Fibroblast of skin of left quadriceps (primary cell): ENCODE measurements at regions not wholly inside any gene's neighbourhood (a gene's known extent, or its start where the extent isn't known, plus 50 kb on each side); places are given as distances from the start of the nearest gene placed in this dataset.

Experiments
- DNase-seq, 2 experiments: peaks; one replicate each; pipeline ENCODE4 v3.0.0-alpha.2; 2013; ENCODE audit warnings: low read depth in 2 of 2

DNA sequence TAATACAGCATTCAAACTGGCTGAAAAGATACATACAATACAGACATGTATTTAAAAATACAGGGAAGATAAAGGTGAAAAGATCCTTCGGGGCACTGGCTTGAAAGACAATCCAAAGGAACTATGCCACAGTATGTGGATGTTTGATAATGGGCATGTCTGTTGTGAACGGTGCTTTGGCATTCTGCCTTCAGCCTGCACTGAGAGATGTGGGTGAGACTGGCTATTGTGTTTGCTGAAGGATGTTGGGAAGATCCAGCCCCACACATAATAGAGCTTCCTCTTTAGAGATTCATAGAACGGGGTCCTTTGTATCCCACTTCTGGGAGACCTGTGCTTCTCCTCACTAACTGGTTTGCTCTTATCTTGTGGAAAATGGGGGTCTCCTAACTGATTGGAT, 65.1 kb upstream of the CXCR4 start:
- DNase-seq = no peak

- DNase-seq = no peak
Observed at GRCh38 chr2:136182315-136182714, 64.4 kb upstream of the CXCR4 start.

- no peak for DNase-seq
Observed at GRCh38 chr2:136179602-136179975, 61.6 kb upstream of the CXCR4 start.

GRCh38 chr2:136178941-136179601, 61.1 kb upstream of the CXCR4 start:
- DNase-seq = no peak

DNA sequence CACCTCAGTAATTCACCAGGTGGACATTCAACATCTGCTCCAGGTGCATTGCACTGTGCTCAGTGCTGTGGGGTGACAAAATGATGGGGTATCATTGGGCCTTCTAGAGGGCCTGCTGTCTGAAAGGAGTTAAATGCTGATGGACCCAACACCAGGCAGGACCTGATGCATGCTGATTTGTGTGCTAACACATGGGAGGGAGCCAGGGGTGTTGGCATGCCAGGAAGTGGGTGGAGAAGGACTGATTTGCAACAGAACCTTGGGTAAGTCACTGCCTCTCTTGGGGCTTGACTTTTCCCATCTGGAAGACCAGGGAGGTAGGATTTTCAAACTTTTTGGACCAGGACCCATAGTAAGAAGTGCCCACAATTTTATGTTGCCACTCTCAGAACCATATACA, 57.9 kb upstream of the CXCR4 start:
- no peak for DNase-seq

DNA sequence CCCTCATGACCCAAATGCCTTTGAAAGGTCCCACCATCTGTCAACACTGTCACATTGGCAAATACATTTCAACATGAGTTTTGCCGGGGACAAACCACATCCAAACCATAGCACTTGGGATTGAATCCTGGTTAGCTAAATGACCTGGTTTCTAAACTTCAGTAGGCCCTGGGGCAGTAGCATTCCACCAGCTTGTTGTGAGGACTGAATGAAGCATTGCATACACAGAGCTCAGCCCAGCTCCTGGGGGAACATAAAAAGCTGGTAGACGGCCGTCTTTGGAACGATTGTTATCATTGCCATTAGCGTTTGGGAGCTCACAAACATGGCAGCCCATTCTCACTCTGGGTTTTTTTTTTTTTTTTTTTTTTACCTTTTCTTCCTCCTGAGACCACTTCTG, 57.5 kb upstream of the CXCR4 start:
- DNase-seq = no peak

DNA sequence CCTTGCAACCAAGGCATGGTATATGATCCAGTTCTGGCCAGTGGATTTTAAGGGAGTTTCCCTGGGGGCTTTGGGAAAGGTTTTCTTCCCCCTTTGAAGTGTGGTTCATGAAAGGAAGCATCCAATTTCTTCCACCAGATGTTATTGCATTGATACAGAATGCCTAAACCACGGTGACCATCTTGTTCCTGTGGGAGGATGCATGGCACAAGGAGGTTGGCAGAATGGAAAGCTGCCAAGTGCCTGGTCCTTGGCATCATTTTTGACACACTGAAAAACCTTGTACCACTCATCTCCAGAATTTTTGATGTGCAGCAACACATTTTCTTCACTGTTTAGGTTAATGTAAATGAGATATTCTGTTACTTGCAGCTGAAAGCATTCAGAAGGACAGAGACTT, 55.2 kb upstream of the CXCR4 start:
- no peak for DNase-seq

DNA sequence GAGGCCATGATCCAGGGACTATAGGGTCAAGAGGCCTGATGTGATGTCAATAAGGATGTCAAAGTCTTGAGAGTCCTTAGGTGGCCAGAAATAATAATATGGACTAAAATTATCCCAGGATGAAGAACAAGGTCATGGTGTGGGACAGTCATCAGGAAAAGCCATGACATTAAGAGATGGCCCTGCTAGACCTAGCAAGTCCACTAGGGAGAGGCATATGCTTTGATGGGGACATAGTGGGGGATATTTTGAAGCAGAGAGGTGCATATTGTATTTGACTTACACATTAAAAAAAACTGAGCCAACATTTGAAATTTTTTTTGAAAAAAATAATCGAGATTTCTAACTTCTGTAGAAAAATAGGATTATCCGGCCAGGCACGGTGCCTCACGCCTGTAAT, 53.3 kb upstream of the CXCR4 start:
- no peak for DNase-seq

DNA sequence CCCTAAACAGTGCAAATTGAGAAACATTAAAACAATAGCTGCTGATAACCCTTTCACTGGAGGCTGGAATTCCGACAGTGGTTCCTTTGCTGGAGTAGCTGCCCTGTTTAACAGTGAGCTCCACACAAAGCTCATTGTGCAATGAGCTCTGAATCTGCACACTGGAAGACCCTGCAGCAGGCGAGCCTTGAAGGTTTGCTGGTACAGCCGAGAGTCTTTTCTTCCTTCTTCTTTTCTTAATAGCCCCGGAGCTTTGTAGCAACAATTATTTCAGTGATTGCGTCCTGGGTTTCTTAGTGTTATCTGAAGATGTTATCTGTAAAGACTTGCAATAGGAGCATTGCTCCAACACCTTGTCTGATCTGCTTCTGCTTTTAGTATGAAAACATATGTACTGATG, 50.8 kb upstream of the CXCR4 start:
- DNase-seq = no peak

DNA sequence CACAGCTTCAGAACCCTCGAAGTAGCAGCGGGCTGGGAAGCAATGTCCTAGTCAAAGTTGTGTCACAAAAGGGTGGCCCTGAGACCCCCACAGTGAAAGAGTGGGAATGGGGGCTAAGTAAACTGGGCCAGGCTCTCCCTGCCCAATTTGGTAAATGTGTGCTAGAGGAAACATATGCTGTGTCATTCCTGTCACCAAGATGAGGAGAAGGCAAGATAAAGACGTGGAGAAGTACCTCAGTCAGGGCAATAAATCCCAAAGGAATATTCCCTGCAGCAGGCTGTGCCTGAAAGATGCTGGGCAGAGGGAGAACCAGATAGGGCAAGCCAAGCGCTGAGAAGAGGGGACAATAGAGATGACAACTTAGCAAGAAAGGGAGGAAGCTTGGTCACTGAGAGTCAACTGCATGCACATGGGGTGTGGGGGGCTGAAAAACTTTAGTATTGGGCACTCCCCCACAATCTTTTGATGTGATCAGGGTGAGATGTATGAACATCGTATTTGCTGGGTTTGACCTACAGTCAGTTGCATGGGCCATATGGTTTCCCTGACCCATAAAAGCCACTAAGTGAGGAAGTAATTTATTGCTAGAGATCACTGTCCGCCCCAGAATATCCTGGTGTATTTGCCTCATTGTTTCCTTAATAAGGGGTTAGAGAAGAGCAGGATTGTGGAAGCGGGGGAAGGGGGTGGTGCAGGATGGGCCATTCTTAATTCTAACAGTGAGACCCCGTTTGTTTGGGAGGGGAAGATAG, 49.9 kb upstream of the CXCR4 start:
- DNase-seq = no peak
